ENCODE measurements at regions not wholly inside any gene's neighbourhood (a gene's known extent, or its start where the extent isn't known, plus 50 kb on each side); places are given as distances from the start of the nearest gene placed in this dataset.

GRCh38 chrX:6693051-6693450 lies 158.1 kb upstream of the VCX3A start:
- H3K27me3 ChIP-seq = no peaks in the 10 kb centered on the region
- WGBS, 2 donors = 54 to 55% methylated on average over 6 of the region's 6 CpGs
- no peak for DNase-seq (ENCODE audit: low spot score in 2 of 2)
- no peaks in the 10 kb centered on the region for H3K9me3 ChIP-seq
- no peaks in the 10 kb centered on the region for H3K4me1 ChIP-seq
- H3K4me3 ChIP-seq = no peak overlapping the region
- TF ChIP-seq EP300 (IDR thresholded peaks at IDR 0.05) (no peak), POLR2A (IDR thresholded peaks at IDR 0.05) (no peak), CTCF (IDR thresholded peaks at IDR 0.05) (no peak)
- H3K36me3 ChIP-seq = no peaks in the 10 kb centered on the region
- H3K27ac ChIP-seq = no peak overlapping the region

GRCh38 chrX:6685489-6685888 lies 150.6 kb upstream of the VCX3A start:
- Histone ChIP-seq H3K4me1 (no peaks in the 10 kb centered on the region), H3K27me3 (no peaks in the 10 kb centered on the region), H3K4me3 (no peak overlapping the region), H3K27ac (no peak overlapping the region), H3K36me3 (no peaks in the 10 kb centered on the region), H3K9me3 (no peaks in the 10 kb centered on the region)
- no peak for DNase-seq (ENCODE audit: low spot score in 2 of 2)
- TF ChIP-seq POLR2A (IDR thresholded peaks at IDR 0.05) (no peak), EP300 (IDR thresholded peaks at IDR 0.05) (no peak), CTCF (IDR thresholded peaks at IDR 0.05) (no peak)
- 64 to 69% methylated on average over 7 of the region's 7 CpGs for WGBS, 2 donors

GRCh38 chrX:6683353-6683752 lies 148.4 kb upstream of the VCX3A start:
- Histone ChIP-seq H3K9me3 (no peaks in the 10 kb centered on the region), H3K27ac (no peak overlapping the region), H3K36me3 (no peaks in the 10 kb centered on the region), H3K4me1 (no peaks in the 10 kb centered on the region), H3K27me3 (no peaks in the 10 kb centered on the region), H3K4me3 (no peak overlapping the region)
- no peak for DNase-seq (ENCODE audit: low spot score in 2 of 2)
- no peak for TF ChIP-seq EP300 (IDR thresholded peaks at IDR 0.05)
- TF ChIP-seq CTCF (IDR thresholded peaks at IDR 0.05) = no peak
- no peak for TF ChIP-seq POLR2A (IDR thresholded peaks at IDR 0.05)
- WGBS, 2 donors = 92 to 96% methylated on average over 7 of the region's 7 CpGs

GRCh38 chrX:6681521-6682145 lies 146.7 kb upstream of the VCX3A start:
- Histone ChIP-seq H3K36me3 (no peaks in the 10 kb centered on the region), H3K4me1 (no peaks in the 10 kb centered on the region), H3K4me3 (no peak overlapping the region), H3K9me3 (no peaks in the 10 kb centered on the region), H3K27ac (no peak overlapping the region), H3K27me3 (no peaks in the 10 kb centered on the region)
- no peak for TF ChIP-seq CTCF (IDR thresholded peaks at IDR 0.05)
- no peak for TF ChIP-seq EP300 (IDR thresholded peaks at IDR 0.05)
- no peak for TF ChIP-seq POLR2A (IDR thresholded peaks at IDR 0.05)
- no peak for DNase-seq (ENCODE audit: low spot score in 2 of 2)
- 44 to 52% methylated on average over 7 of the region's 7 CpGs for WGBS, 2 donors

- 90 to 94% methylated on average over 2 of the region's 2 CpGs for WGBS, 2 donors
- no peaks in the 10 kb centered on the region for H3K36me3 ChIP-seq
- no peak for TF ChIP-seq CTCF (IDR thresholded peaks at IDR 0.05)
- TF ChIP-seq POLR2A (IDR thresholded peaks at IDR 0.05) = no peak
- no peak for TF ChIP-seq EP300 (IDR thresholded peaks at IDR 0.05)
- no peak for DNase-seq (ENCODE audit: low spot score in 2 of 2)
- H3K4me3 ChIP-seq = no peak overlapping the region
- H3K9me3 ChIP-seq = no peaks in the 10 kb centered on the region
- H3K27me3 ChIP-seq = no peaks in the 10 kb centered on the region
- no peak overlapping the region for H3K27ac ChIP-seq
- H3K4me1 ChIP-seq = no peaks in the 10 kb centered on the region
Measured at GRCh38 chrX:6679988-6680387, 145.1 kb upstream of the VCX3A start.

All from tibial nerve (tissue), 4 donors.